H9 (cell line): ENCODE measurements at regions not wholly inside any gene's neighbourhood (a gene's known extent, or its start where the extent isn't known, plus 50 kb on each side); places are given as distances from the start of the nearest gene placed in this dataset.

Experiments used
- DNase-seq: peaks from one replicate; pipeline ENCODE4 v3.0.0-alpha.2; 2017
- H2AFZ ChIP-seq: one replicate; pipeline ENCODE4 v1.6.1; 2013; ENCODE audit warnings: mild to moderate bottlenecking, low read length, control low read depth, moderate library complexity
- H2AK5ac ChIP-seq: 2 replicates; pipeline ENCODE4 v1.6.1; 2013; ENCODE audit warnings: low read length, control low read depth, mixed read lengths; ENCODE audit not compliant: insufficient read length
- H2BK120ac ChIP-seq: one replicate; pipeline ENCODE4 v1.6.1; 2013; ENCODE audit warnings: low read depth, mild to moderate bottlenecking, low read length, control low read depth, inconsistent platforms; ENCODE audit not compliant: poor library complexity, severe bottlenecking
- H2BK12ac ChIP-seq: 2 replicates; pipeline ENCODE4 v1.6.1; 2013; ENCODE audit warnings: low read length, control low read depth, mixed read lengths, low read depth; ENCODE audit not compliant: insufficient read length
- H2BK15ac ChIP-seq: 2 replicates; pipeline ENCODE4 v1.6.1; 2013; ENCODE audit warnings: low read depth, low read length, control low read depth
- H2BK20ac ChIP-seq: one replicate; pipeline ENCODE4 v1.6.1; 2013; ENCODE audit warnings: low read depth, mild to moderate bottlenecking, low read length, control low read depth, inconsistent platforms; ENCODE audit not compliant: poor library complexity, severe bottlenecking
- H2BK5ac ChIP-seq: 2 replicates; pipeline ENCODE4 v1.6.1; 2013; ENCODE audit warnings: low read length, control low read depth, mixed read lengths; ENCODE audit not compliant: insufficient read length
- H3K14ac ChIP-seq: 2 replicates; pipeline ENCODE4 v1.6.1; 2013; ENCODE audit warnings: low read length, control low read depth; ENCODE audit not compliant: insufficient read depth
- H3K18ac ChIP-seq: 2 replicates; pipeline ENCODE4 v1.6.1; 2013; ENCODE audit warnings: low read depth, mild to moderate bottlenecking, mixed read lengths, low read length, control low read depth; ENCODE audit not compliant: insufficient read length
- H3K23ac ChIP-seq: 2 replicates; pipeline ENCODE4 v1.6.1; 2013; ENCODE audit warnings: low read length, control low read depth, mixed read lengths, low read depth; ENCODE audit not compliant: insufficient read length
- H3K23me2 ChIP-seq: 2 replicates; pipeline ENCODE4 v1.6.1; 2013; ENCODE audit warnings: low read depth, mild to moderate bottlenecking, mixed read lengths, low read length, control low read depth; ENCODE audit not compliant: insufficient read length, poor library complexity, severe bottlenecking
- H3K27ac ChIP-seq: 2 replicates; pipeline ENCODE4 v1.5.1; 2013; ENCODE audit warnings: low read length, control low read depth, mixed read lengths, low read depth; ENCODE audit not compliant: insufficient read length
- H3K27me3 ChIP-seq: 2 replicates; pipeline ENCODE4 v1.6.1; 2013; ENCODE audit warnings: low read length, control low read depth, inconsistent platforms; ENCODE audit not compliant: insufficient read depth
- H3K4ac ChIP-seq: 2 replicates; pipeline ENCODE4 v1.6.1; 2013; ENCODE audit warnings: low read depth, mild to moderate bottlenecking, control low read depth, inconsistent platforms, low read length, moderate library complexity
- H3K4me1 ChIP-seq: 2 replicates; pipeline ENCODE4 v1.6.1; 2013; ENCODE audit warnings: low read length, control low read depth, inconsistent platforms; ENCODE audit not compliant: insufficient read depth
- H3K4me2 ChIP-seq: 2 replicates; pipeline ENCODE4 v1.6.1; 2013; ENCODE audit warnings: low read length, control low read depth, mixed read lengths; ENCODE audit not compliant: insufficient read length, insufficient read depth
- H3K56ac ChIP-seq: 2 replicates; pipeline ENCODE4 v1.6.1; 2013; ENCODE audit warnings: low read depth, mild to moderate bottlenecking, mixed read lengths, low read length, control low read depth; ENCODE audit not compliant: insufficient read length
- H3K79me1 ChIP-seq: 2 replicates; pipeline ENCODE4 v1.6.1; 2013; ENCODE audit warnings: low read depth, mild to moderate bottlenecking, moderate library complexity, low read length, control low read depth, inconsistent platforms; ENCODE audit not compliant: insufficient read depth, poor library complexity, severe bottlenecking
- H3K79me2 ChIP-seq: 2 replicates; pipeline ENCODE4 v1.6.1; 2013; ENCODE audit warnings: low read length, control low read depth, inconsistent platforms; ENCODE audit not compliant: insufficient read depth
- H3K9ac ChIP-seq: 2 replicates; pipeline ENCODE4 v1.6.1; 2013; ENCODE audit warnings: low read length, control low read depth, mixed read lengths; ENCODE audit not compliant: insufficient read length; ENCODE audit errors: extremely low read depth
- H3K9me3 ChIP-seq: one replicate; pipeline ENCODE4 v1.6.1; 2013; ENCODE audit warnings: low read depth, low read length, inconsistent platforms; ENCODE audit not compliant: control insufficient read depth
- H3T11ph ChIP-seq: one replicate; pipeline ENCODE4 v1.6.1; 2013; ENCODE audit warnings: mild to moderate bottlenecking, low read length, control low read depth, inconsistent platforms
- H4K20me1 ChIP-seq: one replicate; pipeline ENCODE4 v1.6.1; 2013; ENCODE audit not compliant: control insufficient read depth, insufficient read length, insufficient read depth
- H4K5ac ChIP-seq: 2 replicates; pipeline ENCODE4 v1.6.1; 2013; ENCODE audit warnings: low read depth, mild to moderate bottlenecking, mixed read lengths, low read length, control low read depth; ENCODE audit not compliant: insufficient read length
- H4K8ac ChIP-seq: replicated peaks from 2 replicates; pipeline ENCODE4 v1.6.1; 2013; ENCODE audit warnings: low read length, control low read depth, mixed read lengths, low read depth; ENCODE audit not compliant: insufficient read length
- H4K91ac ChIP-seq: 2 replicates; pipeline ENCODE4 v1.6.1; 2013; ENCODE audit warnings: low read depth, mild to moderate bottlenecking, moderate library complexity, mixed read lengths, low read length, control low read depth; ENCODE audit not compliant: insufficient read length
- H3K27ac Mint-ChIP-seq, 3 experiments: 2 replicates in 2 of 3; 3 replicates in 1 of 3; pipeline ENCODE4 v1.8.0; 2020 to 2021; ENCODE audit warnings: mixed read lengths in 3 of 3, mild to moderate bottlenecking in 1 of 3, moderate library complexity in 1 of 3
- H3K27me3 Mint-ChIP-seq: 2 replicates; pipeline ENCODE4 v1.8.0; 2021; ENCODE audit warnings: low read depth, mild to moderate bottlenecking, moderate library complexity, mixed read lengths
- H3K36me3 Mint-ChIP-seq, 3 experiments: 2 replicates in 2 of 3; 3 replicates in 1 of 3; pipeline ENCODE4 v1.8.0; 2020 to 2021; ENCODE audit warnings: low read depth in 3 of 3, mixed read lengths in 3 of 3; ENCODE audit not compliant: insufficient read depth in 1 of 3
- H3K4me1 Mint-ChIP-seq, 2 experiments: 2 replicates each; pipeline ENCODE4 v1.8.0; 2020; ENCODE audit warnings: mixed read lengths in 2 of 2
- H3K4me3 Mint-ChIP-seq, 2 experiments: 2 replicates in 1 of 2; 3 replicates in 1 of 2; pipeline ENCODE4 v1.8.0; 2020 to 2021; ENCODE audit warnings: mild to moderate bottlenecking in 2 of 2, mixed read lengths in 2 of 2, moderate library complexity in 1 of 2
- H3K9me3 Mint-ChIP-seq, 2 experiments: 2 replicates in 1 of 2; 3 replicates in 1 of 2; pipeline ENCODE4 v1.8.0; 2020; ENCODE audit warnings: mild to moderate bottlenecking in 2 of 2, mixed read lengths in 2 of 2, moderate library complexity in 1 of 2
- WGBS: extraction: QIAGEN DNeasy Blood & Tissue Kit; methylation state at CpG from one replicate; pipeline ENCODE4 v1.1.7; 2013; ENCODE audit warnings: missing lambda C conversion rate, low lambda C conversion rate, mixed read lengths; ENCODE audit not compliant: insufficient read length; ENCODE audit errors: extremely low coverage; 5-methylcytosine and 5-hydroxymethylcytosine counted together
- TF ChIP-seq, protein P1 (sequence below): fragments of 200-600 bp; sonication (generic); conservative IDR thresholded peaks from 3 replicates; pipeline ENCODE4 v1.8.0; 2021; ENCODE audit warnings: antibody characterized with exemption, mild to moderate bottlenecking

DNA sequence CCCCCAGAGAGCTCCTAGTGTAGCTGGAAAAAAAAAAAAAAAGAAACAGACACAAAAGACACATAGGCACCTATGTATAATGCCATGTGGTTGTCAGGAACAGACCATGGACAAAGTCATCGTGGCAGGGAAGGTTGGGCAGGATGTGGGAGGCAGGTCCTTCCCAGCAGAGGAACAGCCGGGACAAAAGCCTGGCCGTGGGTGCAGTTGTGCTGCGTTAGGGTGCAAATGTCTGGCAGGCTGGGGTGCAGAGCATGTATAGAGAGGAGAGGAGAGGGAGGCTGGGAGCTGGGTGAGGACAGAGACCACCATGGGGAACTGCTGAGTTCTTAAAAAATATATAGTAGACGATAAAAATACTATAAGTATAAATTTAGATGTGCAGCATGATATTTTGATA is 125.7 kb upstream of the C1orf174 start:
- Histone ChIP-seq H4K5ac (no peak overlapping the region), H3K9me3 (no peaks in the 10 kb centered on the region), H3K27ac (no peak overlapping the region), H2AK5ac (no peak overlapping the region), H2BK120ac (no peak overlapping the region), H3K4me1 (no peaks in the 10 kb centered on the region), H3K56ac (no peak overlapping the region), H3K23me2 (no peaks in the 10 kb centered on the region), H3K4ac (no peak overlapping the region), H2AFZ (no peak overlapping the region), H2BK15ac (no peak overlapping the region), H3K14ac (no peak overlapping the region), H3K9ac (no peak overlapping the region), H3K79me1 (no peaks in the 10 kb centered on the region), H4K91ac (no peak overlapping the region), H4K20me1 (no peaks in the 10 kb centered on the region), H3K23ac (no peak overlapping the region), H3K4me2 (no peak overlapping the region), H3K27me3 (no peaks in the 10 kb centered on the region; the same call in 1 of the 2 replicates), H4K8ac (no peak overlapping the region), H3T11ph (no peak overlapping the region), H2BK20ac (no peak overlapping the region), H3K79me2 (no peaks in the 10 kb centered on the region), H2BK5ac (no peak overlapping the region), H2BK12ac (no peak overlapping the region), H3K18ac (no peak overlapping the region)
- Mint-ChIP-seq H3K27ac (peak overlapping the region in 2 of 3 experiments; percentile 12 to 45; a peak in 2 of 7 replicates), H3K27me3 (peaks cover 8% of the 10 kb centered on the region), H3K36me3 (peaks cover 0 to 6% (median 0%) of the 10 kb centered on the region in 3 experiments; a peak in 3 of 7 replicates), H3K4me3 (no peak overlapping the region), H3K9me3 (peaks cover 0 to 5% of the 10 kb centered on the region in 2 experiments; a peak in 3 of 5 replicates), H3K4me1 (peaks cover 10 to 12% of the 10 kb centered on the region in 2 experiments)
- no CpG with 5 or more reads among the region's 5 CpGs for WGBS
- TF ChIP-seq, protein P1, sequence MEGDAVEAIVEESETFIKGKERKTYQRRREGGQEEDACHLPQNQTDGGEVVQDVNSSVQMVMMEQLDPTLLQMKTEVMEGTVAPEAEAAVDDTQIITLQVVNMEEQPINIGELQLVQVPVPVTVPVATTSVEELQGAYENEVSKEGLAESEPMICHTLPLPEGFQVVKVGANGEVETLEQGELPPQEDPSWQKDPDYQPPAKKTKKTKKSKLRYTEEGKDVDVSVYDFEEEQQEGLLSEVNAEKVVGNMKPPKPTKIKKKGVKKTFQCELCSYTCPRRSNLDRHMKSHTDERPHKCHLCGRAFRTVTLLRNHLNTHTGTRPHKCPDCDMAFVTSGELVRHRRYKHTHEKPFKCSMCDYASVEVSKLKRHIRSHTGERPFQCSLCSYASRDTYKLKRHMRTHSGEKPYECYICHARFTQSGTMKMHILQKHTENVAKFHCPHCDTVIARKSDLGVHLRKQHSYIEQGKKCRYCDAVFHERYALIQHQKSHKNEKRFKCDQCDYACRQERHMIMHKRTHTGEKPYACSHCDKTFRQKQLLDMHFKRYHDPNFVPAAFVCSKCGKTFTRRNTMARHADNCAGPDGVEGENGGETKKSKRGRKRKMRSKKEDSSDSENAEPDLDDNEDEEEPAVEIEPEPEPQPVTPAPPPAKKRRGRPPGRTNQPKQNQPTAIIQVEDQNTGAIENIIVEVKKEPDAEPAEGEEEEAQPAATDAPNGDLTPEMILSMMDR, result no peak
- DNase-seq, result no peak
